ENCODE measurements at regions not wholly inside any gene's neighbourhood (a gene's known extent, or its start where the extent isn't known, plus 50 kb on each side); places are given as distances from the start of the nearest gene placed in this dataset.

DNA sequence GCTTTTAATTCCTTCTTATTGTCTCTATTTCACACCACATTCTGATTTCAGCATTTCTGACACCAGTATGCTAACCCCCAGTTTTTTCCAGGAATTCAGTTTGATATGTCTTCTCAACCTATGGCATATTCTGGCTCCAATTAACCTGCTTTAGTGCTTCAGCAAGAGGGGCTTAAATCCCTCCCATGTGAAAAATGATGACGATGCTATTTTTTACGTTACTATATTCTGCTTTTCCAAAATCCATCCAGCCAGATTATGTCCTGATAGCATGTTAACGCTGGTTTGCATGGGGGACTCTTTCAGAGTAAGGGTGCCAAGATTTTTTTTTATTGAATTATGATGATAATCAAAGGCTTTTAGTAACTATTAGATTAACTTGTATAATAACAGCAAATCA lies 163.3 kb upstream of the ADAMTS5 start:
- H3K4me3 ChIP-seq (ENCODE audit: control insufficient read depth in 2 of 3, extremely low read depth in 1 of 3, insufficient read depth in 2 of 3, low read depth in 1 of 3, low read length in 3 of 3), result no peak overlapping the region
- no peaks in the 10 kb centered on the region for H4K20me1 ChIP-seq (ENCODE audit: control insufficient read depth, extremely low read depth, insufficient read depth, low read length)
- dilution Hi-C loops (cut with MboI; ENCODE audit: extremely low pct_ligation_motif_present, low sequenced_read_pairs), result no loop called here
- no peaks in the 10 kb centered on the region for H3K36me3 ChIP-seq (ENCODE audit: control insufficient read depth in 2 of 2, extremely low read depth in 1 of 2, insufficient read depth in 2 of 2, low read length in 2 of 2)
- no peaks in the 10 kb centered on the region for H3K9me1 ChIP-seq (ENCODE audit: control insufficient read depth, extremely low read depth, insufficient read depth, low read length)
- no peak overlapping the region for H3K4me2 ChIP-seq (ENCODE audit: control insufficient read depth, extremely low read depth, insufficient read depth, low read depth, low read length)
- no peak overlapping the region for H3K27ac ChIP-seq (ENCODE audit: control insufficient read depth, insufficient read depth, low read length)
- H2AFZ ChIP-seq (ENCODE audit: control insufficient read depth, low read length), result no peak overlapping the region
- FAIRE-seq (no peak), DNase-seq (ENCODE audit: low read depth, low spot score) (no peak)
- H3K79me2 ChIP-seq (ENCODE audit: control insufficient read depth, insufficient read depth, low read length), result no peaks in the 10 kb centered on the region
- no peaks in the 10 kb centered on the region for H3K27me3 ChIP-seq (ENCODE audit: control insufficient read depth, extremely low read depth, insufficient read depth, low read length)
- H3K9me3 ChIP-seq (ENCODE audit: control insufficient read depth, low read depth, low read length), result no peaks in the 10 kb centered on the region
- TF ChIP-seq, protein P1, sequence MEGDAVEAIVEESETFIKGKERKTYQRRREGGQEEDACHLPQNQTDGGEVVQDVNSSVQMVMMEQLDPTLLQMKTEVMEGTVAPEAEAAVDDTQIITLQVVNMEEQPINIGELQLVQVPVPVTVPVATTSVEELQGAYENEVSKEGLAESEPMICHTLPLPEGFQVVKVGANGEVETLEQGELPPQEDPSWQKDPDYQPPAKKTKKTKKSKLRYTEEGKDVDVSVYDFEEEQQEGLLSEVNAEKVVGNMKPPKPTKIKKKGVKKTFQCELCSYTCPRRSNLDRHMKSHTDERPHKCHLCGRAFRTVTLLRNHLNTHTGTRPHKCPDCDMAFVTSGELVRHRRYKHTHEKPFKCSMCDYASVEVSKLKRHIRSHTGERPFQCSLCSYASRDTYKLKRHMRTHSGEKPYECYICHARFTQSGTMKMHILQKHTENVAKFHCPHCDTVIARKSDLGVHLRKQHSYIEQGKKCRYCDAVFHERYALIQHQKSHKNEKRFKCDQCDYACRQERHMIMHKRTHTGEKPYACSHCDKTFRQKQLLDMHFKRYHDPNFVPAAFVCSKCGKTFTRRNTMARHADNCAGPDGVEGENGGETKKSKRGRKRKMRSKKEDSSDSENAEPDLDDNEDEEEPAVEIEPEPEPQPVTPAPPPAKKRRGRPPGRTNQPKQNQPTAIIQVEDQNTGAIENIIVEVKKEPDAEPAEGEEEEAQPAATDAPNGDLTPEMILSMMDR (optimal IDR thresholded peaks at IDR 0.05 in 1 of 3, IDR thresholded peaks at IDR 0.05 in 1 of 3, conservative IDR thresholded peaks at IDR 0.05 in 1 of 3; ENCODE audit: extremely low read depth in 1 of 3, insufficient read depth in 2 of 3, low read length in 3 of 3), result no peak
- no peak for TF ChIP-seq EZH2 (IDR thresholded peaks at IDR 0.05; ENCODE audit: low read length)
- H3K4me1 ChIP-seq (ENCODE audit: control insufficient read depth, extremely low read depth, insufficient read depth, low read length), result no peaks in the 10 kb centered on the region
- H3K9ac ChIP-seq (ENCODE audit: control insufficient read depth, extremely low read depth, insufficient read depth, low read length), result no peak overlapping the region

DNA sequence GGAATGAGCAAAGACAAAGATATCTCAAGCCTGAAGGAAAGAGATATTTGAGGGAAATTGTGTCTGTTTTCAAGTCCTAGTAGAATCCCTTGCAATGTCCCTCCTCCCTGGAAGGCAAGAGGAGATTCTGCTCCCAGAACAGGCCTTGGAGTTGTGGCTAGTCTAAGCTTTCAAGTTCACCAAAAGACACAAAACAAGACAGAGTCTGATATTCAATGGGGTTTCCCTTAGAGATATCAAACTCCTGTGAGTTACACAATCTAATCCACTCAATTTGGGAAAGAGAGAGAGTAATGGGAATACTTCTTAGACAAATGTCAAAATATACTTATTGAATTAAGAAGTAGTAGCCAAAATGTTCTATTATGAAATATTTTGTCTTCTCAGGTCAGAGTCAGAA lies 162.8 kb upstream of the ADAMTS5 start:
- no peaks in the 10 kb centered on the region for H3K79me2 ChIP-seq (ENCODE audit: control insufficient read depth, insufficient read depth, low read length)
- TF ChIP-seq, protein P1 (optimal IDR thresholded peaks at IDR 0.05 in 1 of 3, IDR thresholded peaks at IDR 0.05 in 1 of 3, conservative IDR thresholded peaks at IDR 0.05 in 1 of 3; ENCODE audit: extremely low read depth in 1 of 3, insufficient read depth in 2 of 3, low read length in 3 of 3), result no peak
- no peak for TF ChIP-seq EZH2 (IDR thresholded peaks at IDR 0.05; ENCODE audit: low read length)
- dilution Hi-C loops (cut with MboI; ENCODE audit: extremely low pct_ligation_motif_present, low sequenced_read_pairs), result no loop called here
- H3K36me3 ChIP-seq (ENCODE audit: control insufficient read depth in 2 of 2, extremely low read depth in 1 of 2, insufficient read depth in 2 of 2, low read length in 2 of 2), result no peaks in the 10 kb centered on the region
- H4K20me1 ChIP-seq (ENCODE audit: control insufficient read depth, extremely low read depth, insufficient read depth, low read length), result no peaks in the 10 kb centered on the region
- DNase-seq (ENCODE audit: low read depth, low spot score) (no peak), FAIRE-seq (no peak)
- H3K4me3 ChIP-seq (ENCODE audit: control insufficient read depth in 2 of 3, extremely low read depth in 1 of 3, insufficient read depth in 2 of 3, low read depth in 1 of 3, low read length in 3 of 3), result no peak overlapping the region
- H3K9me1 ChIP-seq (ENCODE audit: control insufficient read depth, extremely low read depth, insufficient read depth, low read length), result no peaks in the 10 kb centered on the region
- H3K27me3 ChIP-seq (ENCODE audit: control insufficient read depth, extremely low read depth, insufficient read depth, low read length), result no peaks in the 10 kb centered on the region
- H3K4me2 ChIP-seq (ENCODE audit: control insufficient read depth, extremely low read depth, insufficient read depth, low read depth, low read length), result no peak overlapping the region
- H2AFZ ChIP-seq (ENCODE audit: control insufficient read depth, low read length), result no peak overlapping the region
- no peak overlapping the region for H3K27ac ChIP-seq (ENCODE audit: control insufficient read depth, insufficient read depth, low read length)
- H3K9ac ChIP-seq (ENCODE audit: control insufficient read depth, extremely low read depth, insufficient read depth, low read length), result no peak overlapping the region
- no peaks in the 10 kb centered on the region for H3K4me1 ChIP-seq (ENCODE audit: control insufficient read depth, extremely low read depth, insufficient read depth, low read length)
- no peaks in the 10 kb centered on the region for H3K9me3 ChIP-seq (ENCODE audit: control insufficient read depth, low read depth, low read length)
